ENCODE measurements at regions not wholly inside any gene's neighbourhood (a gene's known extent, or its start where the extent isn't known, plus 50 kb on each side); places are given as distances from the start of the nearest gene placed in this dataset.

GRCh38 chr11:134950692-134951304, 538.8 kb upstream of the B3GAT1 start:
- TF ChIP-seq CTCF (conservative IDR thresholded peaks at IDR 0.05 in 1 of 2, IDR thresholded peaks at IDR 0.05 in 1 of 2; ENCODE audit: low read depth in 1 of 2, low read length in 2 of 2) (no peak), EZH2 (IDR thresholded peaks at IDR 0.05; ENCODE audit: low read length, missing control alignments) (no peak)
